ENCODE measurements at regions not wholly inside any gene's neighbourhood (a gene's known extent, or its start where the extent isn't known, plus 50 kb on each side); places are given as distances from the start of the nearest gene placed in this dataset.

DNA sequence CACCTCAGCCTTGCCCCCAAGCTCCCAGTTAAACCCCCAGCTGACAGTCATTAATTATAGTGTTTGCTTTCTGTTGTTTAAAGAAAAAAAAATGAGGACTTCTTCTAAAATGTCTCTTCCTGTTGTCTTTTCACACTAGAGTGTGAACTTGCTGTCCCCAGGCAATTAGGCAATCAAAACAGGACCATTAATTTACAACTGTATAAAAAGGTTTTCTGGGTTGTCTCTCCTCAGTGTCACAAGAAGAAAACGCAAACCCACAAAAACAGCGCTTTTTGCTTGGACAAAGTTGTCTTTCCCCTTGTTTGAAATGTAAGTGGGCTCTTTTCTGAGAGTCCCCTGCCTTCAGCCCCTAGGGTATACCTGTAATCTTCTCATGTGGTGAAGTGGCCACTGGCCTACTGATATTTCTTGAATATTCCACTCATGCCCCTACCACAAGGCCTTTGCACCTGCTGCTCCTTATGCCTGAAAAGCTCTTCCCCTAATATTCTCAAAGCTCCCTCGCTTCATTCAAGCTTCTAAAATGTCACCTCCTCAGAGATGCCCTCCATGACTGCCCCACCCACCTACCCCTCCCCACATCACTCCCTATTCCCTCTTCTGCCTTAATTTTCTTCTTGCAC, 158.9 kb upstream of the PWP1 start:
- TF ChIP-seq, protein P1, sequence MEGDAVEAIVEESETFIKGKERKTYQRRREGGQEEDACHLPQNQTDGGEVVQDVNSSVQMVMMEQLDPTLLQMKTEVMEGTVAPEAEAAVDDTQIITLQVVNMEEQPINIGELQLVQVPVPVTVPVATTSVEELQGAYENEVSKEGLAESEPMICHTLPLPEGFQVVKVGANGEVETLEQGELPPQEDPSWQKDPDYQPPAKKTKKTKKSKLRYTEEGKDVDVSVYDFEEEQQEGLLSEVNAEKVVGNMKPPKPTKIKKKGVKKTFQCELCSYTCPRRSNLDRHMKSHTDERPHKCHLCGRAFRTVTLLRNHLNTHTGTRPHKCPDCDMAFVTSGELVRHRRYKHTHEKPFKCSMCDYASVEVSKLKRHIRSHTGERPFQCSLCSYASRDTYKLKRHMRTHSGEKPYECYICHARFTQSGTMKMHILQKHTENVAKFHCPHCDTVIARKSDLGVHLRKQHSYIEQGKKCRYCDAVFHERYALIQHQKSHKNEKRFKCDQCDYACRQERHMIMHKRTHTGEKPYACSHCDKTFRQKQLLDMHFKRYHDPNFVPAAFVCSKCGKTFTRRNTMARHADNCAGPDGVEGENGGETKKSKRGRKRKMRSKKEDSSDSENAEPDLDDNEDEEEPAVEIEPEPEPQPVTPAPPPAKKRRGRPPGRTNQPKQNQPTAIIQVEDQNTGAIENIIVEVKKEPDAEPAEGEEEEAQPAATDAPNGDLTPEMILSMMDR (conservative IDR thresholded peaks at IDR 0.05; ENCODE audit: low read depth, low read length) = no peak
- no peak for TF ChIP-seq EZH2 (IDR thresholded peaks at IDR 0.05; ENCODE audit: low read length, unreplicated experiment)

Measured in PC-3 (cell line).